PC-9 (cell line): ENCODE measurements at regions not wholly inside any gene's neighbourhood (a gene's known extent, or its start where the extent isn't known, plus 50 kb on each side); places are given as distances from the start of the nearest gene placed in this dataset.

Experiments used
- CTCF ChIP-seq: fragments of 200-600 bp; sonication (generic); conservative IDR thresholded peaks from 2 replicates; pipeline ENCODE4 v1.6.1; 2017; ENCODE audit warnings: mixed run types, antibody characterized with exemption, mild to moderate bottlenecking, moderate library complexity
- EZH2 ChIP-seq: fragments of 200-600 bp; sonication (generic); IDR thresholded peaks from 2 replicates; pipeline ENCODE4 v1.8.0; 2017; ENCODE audit warnings: antibody characterized with exemption, low read depth

GRCh38 chr10:131513445-131513844 lies 201.9 kb upstream of the TCERG1L start:
- no peak for TF ChIP-seq CTCF
- no peak for TF ChIP-seq EZH2
